ENCODE measurements at regions not wholly inside any gene's neighbourhood (a gene's known extent, or its start where the extent isn't known, plus 50 kb on each side); places are given as distances from the start of the nearest gene placed in this dataset.

DNA sequence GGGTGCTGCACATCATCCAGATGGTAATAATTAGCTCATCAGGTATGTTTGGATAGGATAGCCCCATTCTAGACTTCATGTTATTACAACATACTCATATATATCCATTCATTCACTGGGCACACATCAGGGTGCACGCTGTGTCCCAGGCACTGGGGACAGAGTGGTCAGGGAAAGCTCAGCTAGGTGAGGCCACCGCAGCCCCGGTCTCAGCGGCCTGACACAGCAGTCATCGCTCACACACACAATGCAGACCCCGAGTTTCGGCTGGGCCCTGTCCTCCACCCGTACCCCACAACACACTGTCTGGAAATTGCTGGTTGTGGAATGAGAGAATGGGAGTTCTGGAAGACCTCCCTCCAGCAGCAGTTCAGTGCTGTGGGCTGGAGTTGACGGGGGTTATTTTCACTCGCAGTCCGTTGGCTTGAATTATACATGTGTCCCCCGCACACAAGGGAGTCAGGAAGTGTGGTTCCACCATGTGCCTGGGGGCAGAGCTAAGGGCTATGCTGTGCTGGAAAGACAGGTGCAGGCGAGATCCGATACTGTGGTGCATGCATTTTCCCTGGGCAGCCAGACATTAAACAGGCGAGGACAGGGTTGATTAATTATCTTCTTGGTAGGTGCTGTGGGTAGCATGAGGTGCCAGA is 257.6 kb downstream of the TEX29 start:
- Histone ChIP-seq H3K9ac (ENCODE audit: low read length) (no peak overlapping the region), H2AFZ (ENCODE audit: low read depth, low read length, severe bottlenecking) (no peak overlapping the region), H3K27me3 (ENCODE audit: low read length) (no peaks in the 10 kb centered on the region), H3K9me2 (replicated peaks; ENCODE audit: insufficient read depth, low read length) (no peaks in the 10 kb centered on the region), H3K4me2 (ENCODE audit: low read depth, low read length, poor library complexity, severe bottlenecking) (no peak overlapping the region), H3K27ac (ENCODE audit: low read depth, low read length) (no peak overlapping the region), H4K20me1 (ENCODE audit: low read depth, low read length) (no peaks in the 10 kb centered on the region), H3K36me3 (ENCODE audit: low read length) (no peaks in the 10 kb centered on the region), H3F3A (ENCODE audit: insufficient read depth) (no peaks in the 10 kb centered on the region), H3K4me3 (ENCODE audit: insufficient read depth, low read length, poor library complexity, severe bottlenecking) (no peak overlapping the region), H3K79me2 (ENCODE audit: insufficient read depth, low read length) (no peaks in the 10 kb centered on the region), H3K9me3 (ENCODE audit: insufficient read depth, low read length) (peaks cover 15% of the 10 kb centered on the region; the same call in 1 of the 2 replicates)
- TF ChIP-seq EZH2phosphoT487 (conservative IDR thresholded peaks at IDR 0.05; ENCODE audit: low read length), result no peak
- TF ChIP-seq, protein P1, sequence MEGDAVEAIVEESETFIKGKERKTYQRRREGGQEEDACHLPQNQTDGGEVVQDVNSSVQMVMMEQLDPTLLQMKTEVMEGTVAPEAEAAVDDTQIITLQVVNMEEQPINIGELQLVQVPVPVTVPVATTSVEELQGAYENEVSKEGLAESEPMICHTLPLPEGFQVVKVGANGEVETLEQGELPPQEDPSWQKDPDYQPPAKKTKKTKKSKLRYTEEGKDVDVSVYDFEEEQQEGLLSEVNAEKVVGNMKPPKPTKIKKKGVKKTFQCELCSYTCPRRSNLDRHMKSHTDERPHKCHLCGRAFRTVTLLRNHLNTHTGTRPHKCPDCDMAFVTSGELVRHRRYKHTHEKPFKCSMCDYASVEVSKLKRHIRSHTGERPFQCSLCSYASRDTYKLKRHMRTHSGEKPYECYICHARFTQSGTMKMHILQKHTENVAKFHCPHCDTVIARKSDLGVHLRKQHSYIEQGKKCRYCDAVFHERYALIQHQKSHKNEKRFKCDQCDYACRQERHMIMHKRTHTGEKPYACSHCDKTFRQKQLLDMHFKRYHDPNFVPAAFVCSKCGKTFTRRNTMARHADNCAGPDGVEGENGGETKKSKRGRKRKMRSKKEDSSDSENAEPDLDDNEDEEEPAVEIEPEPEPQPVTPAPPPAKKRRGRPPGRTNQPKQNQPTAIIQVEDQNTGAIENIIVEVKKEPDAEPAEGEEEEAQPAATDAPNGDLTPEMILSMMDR (IDR thresholded peaks at IDR 0.05; ENCODE audit: insufficient read depth, low read length, poor library complexity, severe bottlenecking), result no peak

DNA sequence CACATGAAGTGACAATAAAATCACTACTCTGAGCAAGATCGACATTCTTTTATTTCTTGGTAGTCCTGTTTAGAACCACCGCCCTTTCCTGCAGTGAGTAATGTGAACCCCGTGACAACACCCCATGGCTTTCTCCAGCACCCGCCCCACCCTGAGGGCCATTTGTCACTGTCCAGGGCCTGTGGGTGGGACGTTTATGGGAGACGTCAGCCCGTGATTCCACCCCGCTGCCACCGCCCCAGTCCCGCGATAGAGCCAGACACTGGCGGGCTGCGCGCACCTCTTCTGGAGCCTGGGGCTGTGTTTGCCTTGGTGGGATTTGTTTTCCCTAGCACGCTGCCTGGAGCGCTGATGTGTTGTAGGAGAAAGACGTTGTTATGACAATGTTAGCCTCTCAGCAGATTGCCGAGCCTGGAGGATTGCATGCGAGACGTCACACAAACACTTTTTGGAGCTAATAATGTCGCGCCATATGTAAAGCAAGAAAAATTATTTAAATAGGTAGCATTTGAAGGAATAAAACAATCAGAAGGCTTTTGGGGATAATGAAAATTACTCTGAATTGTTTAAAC is 263.7 kb downstream of the TEX29 start:
- H2AFZ ChIP-seq (ENCODE audit: low read depth, low read length, severe bottlenecking), result no peak overlapping the region
- TF ChIP-seq, protein P1 (IDR thresholded peaks at IDR 0.05; ENCODE audit: insufficient read depth, low read length, poor library complexity, severe bottlenecking), result no peak
- TF ChIP-seq EZH2phosphoT487 (conservative IDR thresholded peaks at IDR 0.05; ENCODE audit: low read length), result no peak
- no peaks in the 10 kb centered on the region for H3F3A ChIP-seq (ENCODE audit: insufficient read depth)
- H3K9ac ChIP-seq (ENCODE audit: low read length), result no peak overlapping the region
- H3K4me2 ChIP-seq (ENCODE audit: low read depth, low read length, poor library complexity, severe bottlenecking), result no peak overlapping the region
- H3K27me3 ChIP-seq (ENCODE audit: low read length), result no peaks in the 10 kb centered on the region
- H3K27ac ChIP-seq (ENCODE audit: low read depth, low read length), result no peak overlapping the region
- H3K9me3 ChIP-seq (ENCODE audit: insufficient read depth, low read length), result no peaks in the 10 kb centered on the region
- no peaks in the 10 kb centered on the region for H3K9me2 ChIP-seq (replicated peaks; ENCODE audit: insufficient read depth, low read length)
- no peaks in the 10 kb centered on the region for H3K79me2 ChIP-seq (ENCODE audit: insufficient read depth, low read length)
- no peaks in the 10 kb centered on the region for H4K20me1 ChIP-seq (ENCODE audit: low read depth, low read length)
- H3K36me3 ChIP-seq (ENCODE audit: low read length), result no peaks in the 10 kb centered on the region
- H3K4me3 ChIP-seq (ENCODE audit: insufficient read depth, low read length, poor library complexity, severe bottlenecking), result no peak overlapping the region

DNA sequence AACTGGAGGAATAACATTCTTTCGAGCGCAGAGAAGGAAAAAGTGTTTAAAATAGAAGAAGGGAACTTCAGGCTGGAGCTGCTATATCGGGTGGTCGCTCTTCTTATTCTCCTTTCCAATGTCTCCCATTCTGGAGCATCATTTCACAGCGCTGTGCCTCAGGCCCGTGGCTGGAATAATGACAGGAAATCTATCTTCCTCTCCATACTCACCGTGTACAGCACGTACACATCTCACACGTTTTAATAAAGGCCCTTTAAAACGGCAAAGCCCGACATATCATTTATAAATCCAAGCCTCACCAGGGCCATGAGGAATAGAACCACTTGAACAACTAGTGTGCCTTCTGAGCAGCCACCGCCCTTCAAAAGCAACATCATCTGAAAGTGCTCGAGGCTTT is 264.4 kb downstream of the TEX29 start:
- no peak for TF ChIP-seq EZH2phosphoT487 (conservative IDR thresholded peaks at IDR 0.05; ENCODE audit: low read length)
- TF ChIP-seq, protein P1 (IDR thresholded peaks at IDR 0.05; ENCODE audit: insufficient read depth, low read length, poor library complexity, severe bottlenecking), result no peak
- Histone ChIP-seq H3K9ac (ENCODE audit: low read length) (no peak overlapping the region), H3K36me3 (ENCODE audit: low read length) (no peaks in the 10 kb centered on the region), H3K27me3 (ENCODE audit: low read length) (no peaks in the 10 kb centered on the region), H4K20me1 (ENCODE audit: low read depth, low read length) (no peaks in the 10 kb centered on the region), H2AFZ (ENCODE audit: low read depth, low read length, severe bottlenecking) (no peak overlapping the region), H3F3A (ENCODE audit: insufficient read depth) (no peaks in the 10 kb centered on the region), H3K9me2 (replicated peaks; ENCODE audit: insufficient read depth, low read length) (no peaks in the 10 kb centered on the region), H3K9me3 (ENCODE audit: insufficient read depth, low read length) (no peaks in the 10 kb centered on the region), H3K4me3 (ENCODE audit: insufficient read depth, low read length, poor library complexity, severe bottlenecking) (no peak overlapping the region), H3K4me2 (ENCODE audit: low read depth, low read length, poor library complexity, severe bottlenecking) (no peak overlapping the region), H3K27ac (ENCODE audit: low read depth, low read length) (no peak overlapping the region), H3K79me2 (ENCODE audit: insufficient read depth, low read length) (no peaks in the 10 kb centered on the region)
